Erythroblast (primary cell): ENCODE measurements at regions not wholly inside any gene's neighbourhood (a gene's known extent, or its start where the extent isn't known, plus 50 kb on each side); places are given as distances from the start of the nearest gene placed in this dataset.

ENCODE experiments used
- GATA1 ChIP-seq: IDR thresholded peaks from 2 replicates; pipeline ENCODE4 v1.6.1; 2011; ENCODE audit warnings: low read depth, mild to moderate bottlenecking, control low read depth, low read length, moderate library complexity
- POLR2A ChIP-seq: IDR thresholded peaks from 2 replicates; pipeline ENCODE4 v1.6.1; 2011; ENCODE audit warnings: mild to moderate bottlenecking, low read length

GRCh38 chr3:106792716-106793115 is 584.5 kb upstream of the CCDC54 start:
- TF ChIP-seq POLR2A (no peak), GATA1 (no peak)
